ENCODE measurements at regions not wholly inside any gene's neighbourhood (a gene's known extent, or its start where the extent isn't known, plus 50 kb on each side); places are given as distances from the start of the nearest gene placed in this dataset.

- no peaks in the 10 kb centered on the region for H3K9me3 Mint-ChIP-seq
- no peak overlapping the region for H3K27ac Mint-ChIP-seq
- no peak overlapping the region for H3K4me3 Mint-ChIP-seq
- ATAC-seq (ENCODE audit: low read depth) (no peak), DNase-seq (ENCODE audit: low spot score in 2 of 2) (no peak)
- no peaks in the 10 kb centered on the region for H3K4me1 Mint-ChIP-seq
- no peaks in the 10 kb centered on the region for H3K36me3 Mint-ChIP-seq
- H3K27me3 Mint-ChIP-seq = no peaks in the 10 kb centered on the region
These were observed 279.0 kb downstream of the SOX9 start for GRCh38 chr17:72399608-72400487.

DNA sequence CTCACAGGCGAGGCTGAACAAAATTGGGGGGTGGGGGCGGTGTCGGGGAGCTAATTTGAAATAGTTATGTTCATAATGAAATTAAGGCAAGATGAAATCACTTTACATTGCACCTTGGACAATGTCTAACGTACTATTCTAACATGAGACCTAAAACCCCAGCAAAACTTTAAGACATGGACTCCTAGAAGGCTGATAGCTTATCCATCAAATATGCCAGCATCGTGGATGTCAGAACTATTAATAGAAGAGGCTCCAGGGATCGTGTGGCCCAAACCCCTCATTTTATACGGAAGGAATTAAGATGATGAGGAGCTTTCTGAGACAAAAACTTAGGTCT, 279.6 kb downstream of the SOX9 start:
- Mint-ChIP-seq H3K9me3 (no peaks in the 10 kb centered on the region), H3K36me3 (no peaks in the 10 kb centered on the region)

GRCh38 chr17:72400863-72401262, 280.0 kb downstream of the SOX9 start:
- ATAC-seq (ENCODE audit: low read depth) (no peak), DNase-seq (ENCODE audit: low spot score in 2 of 2) (no peak)
- Mint-ChIP-seq H3K27me3 (no peaks in the 10 kb centered on the region), H3K4me3 (no peak overlapping the region), H3K9me3 (no peaks in the 10 kb centered on the region), H3K4me1 (no peaks in the 10 kb centered on the region), H3K36me3 (no peaks in the 10 kb centered on the region), H3K27ac (no peak overlapping the region)

More for the DNA sequence above, 279.6 kb downstream of the SOX9 start:
- no peak for DNase-seq (ENCODE audit: low spot score in 2 of 2)
- Mint-ChIP-seq H3K4me3 (no peak overlapping the region), H3K27me3 (no peaks in the 10 kb centered on the region), H3K27ac (no peak overlapping the region), H3K4me1 (no peaks in the 10 kb centered on the region)
- no peak for ATAC-seq (ENCODE audit: low read depth)

- no peaks in the 10 kb centered on the region for H3K36me3 Mint-ChIP-seq
- DNase-seq (ENCODE audit: low spot score in 2 of 2) = no peak
- no peaks in the 10 kb centered on the region for H3K27me3 Mint-ChIP-seq
- H3K4me1 Mint-ChIP-seq = peaks cover 5% of the 10 kb centered on the region
- ATAC-seq (ENCODE audit: low read depth) = no peak
- no peak overlapping the region for H3K4me3 Mint-ChIP-seq
- no peak overlapping the region for H3K27ac Mint-ChIP-seq
- no peaks in the 10 kb centered on the region for H3K9me3 Mint-ChIP-seq
These were observed 281.3 kb downstream of the SOX9 start for GRCh38 chr17:72401883-72402726.

DNA sequence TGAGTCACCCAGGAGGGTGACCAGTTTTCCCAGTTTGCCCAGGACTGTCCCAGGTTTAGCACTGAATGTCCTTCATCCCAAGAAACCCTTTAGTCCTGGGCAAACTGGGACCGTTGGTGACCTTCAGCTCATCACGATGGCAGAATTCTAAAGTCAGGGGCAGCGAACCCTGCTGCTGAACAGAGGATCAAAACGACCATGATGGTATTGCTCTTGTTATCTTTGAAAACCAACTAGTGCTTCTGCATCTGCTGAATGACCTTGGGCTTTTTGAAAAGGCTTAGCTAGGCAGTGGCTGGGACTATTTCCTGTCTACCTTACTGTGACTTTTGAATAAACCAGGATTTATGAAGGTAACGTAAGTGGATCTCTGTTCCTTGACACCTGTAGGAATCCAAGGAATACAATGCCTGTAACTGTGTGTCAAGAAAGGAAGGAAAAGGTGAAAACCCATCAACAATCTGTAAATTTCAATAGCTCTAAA, 281.9 kb downstream of the SOX9 start:
- ATAC-seq (ENCODE audit: low read depth) = no peak
- H3K27ac Mint-ChIP-seq = no peak overlapping the region
- no peaks in the 10 kb centered on the region for H3K9me3 Mint-ChIP-seq
- no peak for DNase-seq (ENCODE audit: low spot score in 2 of 2)
- H3K4me3 Mint-ChIP-seq = no peak overlapping the region
- H3K36me3 Mint-ChIP-seq = no peaks in the 10 kb centered on the region
- no peaks in the 10 kb centered on the region for H3K27me3 Mint-ChIP-seq
- H3K4me1 Mint-ChIP-seq = peaks cover 10% of the 10 kb centered on the region

- Mint-ChIP-seq H3K4me1 (peaks cover 10% of the 10 kb centered on the region), H3K4me3 (no peak overlapping the region), H3K36me3 (no peaks in the 10 kb centered on the region), H3K27me3 (no peaks in the 10 kb centered on the region), H3K27ac (no peak overlapping the region), H3K9me3 (no peaks in the 10 kb centered on the region)
- ATAC-seq (ENCODE audit: low read depth) (no peak), DNase-seq (ENCODE audit: low spot score in 2 of 2) (no peak)
These were observed 282.9 kb downstream of the SOX9 start for GRCh38 chr17:72403713-72404209.

- DNase-seq (ENCODE audit: low spot score in 2 of 2) (no peak), ATAC-seq (ENCODE audit: low read depth) (no peak)
- peaks cover 10% of the 10 kb centered on the region for H3K4me1 Mint-ChIP-seq
- peaks cover 3% of the 10 kb centered on the region for H3K9me3 Mint-ChIP-seq
- no peak overlapping the region for H3K27ac Mint-ChIP-seq
- no peaks in the 10 kb centered on the region for H3K36me3 Mint-ChIP-seq
- no peak overlapping the region for H3K4me3 Mint-ChIP-seq
- no peaks in the 10 kb centered on the region for H3K27me3 Mint-ChIP-seq
These were observed 284.1 kb downstream of the SOX9 start for GRCh38 chr17:72404872-72405271.

- no peak overlapping the region for H3K27ac Mint-ChIP-seq
- H3K9me3 Mint-ChIP-seq = peaks cover 3% of the 10 kb centered on the region
- no peaks in the 10 kb centered on the region for H3K36me3 Mint-ChIP-seq
- H3K27me3 Mint-ChIP-seq = no peaks in the 10 kb centered on the region
- H3K4me3 Mint-ChIP-seq = no peak overlapping the region
- ATAC-seq (ENCODE audit: low read depth) = no peak
- H3K4me1 Mint-ChIP-seq = peaks cover 10% of the 10 kb centered on the region
- DNase-seq (ENCODE audit: low spot score in 2 of 2) = no peak
These were observed 284.9 kb downstream of the SOX9 start for GRCh38 chr17:72405662-72406230.

DNA sequence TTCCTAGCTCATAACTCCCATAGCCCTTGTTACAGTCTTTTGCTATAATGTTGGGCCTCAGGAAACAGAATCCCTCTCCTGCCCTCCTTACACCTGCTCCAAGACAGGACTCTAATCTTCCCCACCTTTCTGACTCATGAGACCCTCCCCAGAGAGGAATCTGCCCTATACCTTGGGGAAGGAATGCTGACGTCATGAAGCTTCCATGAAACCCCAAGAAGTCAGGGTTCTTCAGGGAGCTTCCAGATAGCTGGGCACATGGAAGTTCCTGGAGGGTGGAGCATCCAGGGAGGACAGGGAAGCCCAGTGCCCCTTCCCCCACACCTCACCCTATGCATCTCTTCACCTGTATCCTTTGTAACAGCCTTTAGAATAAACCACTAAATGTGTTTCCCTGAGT, 285.7 kb downstream of the SOX9 start:
- ATAC-seq (ENCODE audit: low read depth) (no peak), DNase-seq (ENCODE audit: low spot score in 2 of 2) (no peak)
- H3K27ac Mint-ChIP-seq = no peak overlapping the region
- H3K4me1 Mint-ChIP-seq = peaks cover 10% of the 10 kb centered on the region
- H3K9me3 Mint-ChIP-seq = peaks cover 3% of the 10 kb centered on the region
- no peaks in the 10 kb centered on the region for H3K36me3 Mint-ChIP-seq
- no peaks in the 10 kb centered on the region for H3K27me3 Mint-ChIP-seq
- H3K4me3 Mint-ChIP-seq = no peak overlapping the region

- Mint-ChIP-seq H3K36me3 (no peaks in the 10 kb centered on the region), H3K9me3 (peaks cover 3% of the 10 kb centered on the region), H3K4me3 (no peak overlapping the region), H3K27ac (peak overlapping the region; percentile 41), H3K4me1 (peaks cover 10% of the 10 kb centered on the region), H3K27me3 (no peaks in the 10 kb centered on the region)
- peak; percentile 71 for ATAC-seq (ENCODE audit: low read depth)
- no peak for DNase-seq (ENCODE audit: low spot score in 2 of 2)
These were observed 286.6 kb downstream of the SOX9 start for GRCh38 chr17:72407336-72407909.

DNA sequence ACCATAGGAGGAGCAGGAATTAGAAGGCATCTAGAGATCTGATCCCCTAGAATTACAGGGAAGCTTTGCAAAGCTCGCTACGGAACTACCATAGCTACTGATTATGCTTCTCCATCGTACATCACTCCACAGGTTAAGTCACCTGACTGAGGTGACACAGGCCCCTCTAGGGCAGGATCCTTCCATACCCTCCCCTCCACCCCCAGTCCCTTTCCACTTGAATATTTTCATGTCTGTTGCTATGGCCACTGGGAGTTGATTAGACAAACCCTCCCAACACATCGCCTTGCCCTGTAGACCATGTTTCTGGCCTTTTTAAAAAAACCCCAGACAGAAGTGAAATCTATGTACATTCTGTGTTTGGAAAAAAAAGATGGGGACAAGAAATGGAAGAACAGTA, 287.1 kb downstream of the SOX9 start:
- peaks cover 10% of the 10 kb centered on the region for H3K4me1 Mint-ChIP-seq
- H3K36me3 Mint-ChIP-seq = no peaks in the 10 kb centered on the region
- no peaks in the 10 kb centered on the region for H3K27me3 Mint-ChIP-seq
- DNase-seq (ENCODE audit: low spot score in 2 of 2) (no peak), ATAC-seq (ENCODE audit: low read depth) (no peak)
- H3K4me3 Mint-ChIP-seq = no peak overlapping the region
- peak overlapping the region; percentile 41 for H3K27ac Mint-ChIP-seq
- H3K9me3 Mint-ChIP-seq = peaks cover 3% of the 10 kb centered on the region

DNA sequence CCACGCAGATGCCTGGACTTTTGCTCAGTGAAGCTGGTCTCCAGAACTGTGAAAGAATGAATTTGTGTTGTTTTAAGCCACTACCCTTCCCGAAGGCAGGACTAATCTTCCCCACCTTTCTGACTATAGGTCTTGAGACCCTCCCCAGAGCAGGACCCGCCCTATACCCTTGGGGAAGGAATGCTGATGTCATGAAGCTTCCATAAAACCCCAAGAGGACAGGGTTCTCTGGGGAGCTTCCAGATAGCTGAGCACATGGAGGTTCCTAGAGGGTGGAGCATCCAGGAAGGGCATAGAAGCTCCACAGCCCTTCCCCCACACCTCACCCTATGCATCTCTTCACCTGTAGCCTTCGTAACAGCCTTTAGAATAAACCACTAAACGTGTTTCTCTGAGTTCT, 287.8 kb downstream of the SOX9 start:
- no peak overlapping the region for H3K4me3 Mint-ChIP-seq
- H3K9me3 Mint-ChIP-seq = peaks cover 3% of the 10 kb centered on the region
- H3K27me3 Mint-ChIP-seq = no peaks in the 10 kb centered on the region
- no peaks in the 10 kb centered on the region for H3K36me3 Mint-ChIP-seq
- H3K4me1 Mint-ChIP-seq = peaks cover 10% of the 10 kb centered on the region
- no peak for ATAC-seq (ENCODE audit: low read depth)
- DNase-seq (ENCODE audit: low spot score in 2 of 2) = no peak
- H3K27ac Mint-ChIP-seq = no peak overlapping the region

GRCh38 chr17:72409405-72410002, 288.7 kb downstream of the SOX9 start:
- no peak overlapping the region for H3K4me3 Mint-ChIP-seq
- DNase-seq (ENCODE audit: low spot score in 2 of 2) = no peak
- ATAC-seq (ENCODE audit: low read depth) = no peak
- H3K27ac Mint-ChIP-seq = no peak overlapping the region
- peaks cover 10% of the 10 kb centered on the region for H3K4me1 Mint-ChIP-seq
- no peaks in the 10 kb centered on the region for H3K27me3 Mint-ChIP-seq
- H3K9me3 Mint-ChIP-seq = peaks cover 3% of the 10 kb centered on the region
- no peaks in the 10 kb centered on the region for H3K36me3 Mint-ChIP-seq
